Neural cell (in vitro differentiated cells): ENCODE measurements at regions not wholly inside any gene's neighbourhood (a gene's known extent, or its start where the extent isn't known, plus 50 kb on each side); places are given as distances from the start of the nearest gene placed in this dataset.

Experiments
- EP300 ChIP-seq: fragments of 450-650 bp; conservative IDR thresholded peaks from 2 replicates; pipeline ENCODE4 v1.6.1; 2014; ENCODE audit warnings: antibody characterized with exemption, mild to moderate bottlenecking, moderate library complexity; ENCODE audit not compliant: poor library complexity, severe bottlenecking
- EZH2 ChIP-seq: fragments of 200-600, 300-800 bp; shearing (Covaris generic), sonication (generic); IDR thresholded peaks from 2 replicates; pipeline ENCODE4 v1.6.1; 2014; ENCODE audit warnings: antibody characterized with exemption, low read length, borderline replicate concordance, mild to moderate bottlenecking; ENCODE audit not compliant: insufficient read depth, poor library complexity, severe bottlenecking
- POLR2AphosphoS5 ChIP-seq: IDR thresholded peaks from 2 replicates; pipeline ENCODE4 v1.6.1; 2012
- RAD21 ChIP-seq: fragments of 450-650 bp; conservative IDR thresholded peaks from 2 replicates; pipeline ENCODE4 v1.6.1; 2014; ENCODE audit warnings: antibody characterized with exemption, mild to moderate bottlenecking, moderate library complexity
- SMC3 ChIP-seq: fragments of 450-650 bp; conservative IDR thresholded peaks from 2 replicates; pipeline ENCODE4 v1.6.1; 2014; ENCODE audit warnings: antibody characterized with exemption, mild to moderate bottlenecking, moderate library complexity; ENCODE audit not compliant: poor library complexity
- TAF1 ChIP-seq: IDR thresholded peaks from 2 replicates; pipeline ENCODE4 v1.6.1; 2012; ENCODE audit warnings: low read depth
- TF ChIP-seq, protein P1 (sequence below): fragments of 450-650 bp; IDR thresholded peaks from 2 replicates; pipeline ENCODE4 v1.5.1; 2014; ENCODE audit warnings: antibody characterized with exemption, mild to moderate bottlenecking, moderate library complexity; ENCODE audit not compliant: poor library complexity, severe bottlenecking
- TF ChIP-seq, protein P2 (sequence below): IDR thresholded peaks from 2 replicates; pipeline ENCODE4 v1.6.1; 2012; ENCODE audit warnings: borderline replicate concordance

DNA sequence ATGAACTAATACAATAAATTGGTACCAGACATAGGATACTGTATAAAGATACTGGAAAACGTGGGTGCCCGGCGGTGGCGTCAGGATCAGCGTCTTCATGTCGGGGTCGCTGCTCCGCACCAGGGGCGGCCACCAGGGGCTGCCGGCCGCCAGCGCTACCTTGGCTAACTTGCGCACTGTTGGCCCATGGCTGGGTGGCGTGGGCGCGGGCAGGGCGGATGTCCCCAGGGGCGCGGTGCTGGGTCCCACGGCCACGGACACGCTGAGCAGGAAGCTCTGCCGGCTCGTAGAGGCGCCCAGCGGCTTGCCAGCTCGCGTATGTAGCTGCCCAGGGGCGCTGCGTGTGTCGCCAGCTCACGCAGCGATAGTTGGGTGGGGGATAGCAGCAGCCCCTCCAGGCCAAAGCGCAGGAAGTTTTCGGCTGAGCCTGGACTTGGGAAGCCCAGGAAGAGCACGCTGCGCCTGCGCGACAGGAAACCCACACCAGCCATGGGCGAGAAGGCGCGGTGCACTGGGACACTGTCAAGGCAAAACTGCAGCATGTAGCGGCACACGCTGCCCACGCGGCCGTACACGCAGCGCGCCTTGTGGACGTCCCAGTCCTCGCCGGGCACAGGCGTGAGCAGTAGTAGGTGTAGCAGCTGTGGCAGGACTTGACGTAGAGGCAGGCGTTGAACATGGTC, 299.9 kb downstream of the CCDC74A start:
- TF ChIP-seq EZH2 (no peak), TAF1 (no peak), POLR2AphosphoS5 (no peak), EP300 (no peak), RAD21 (no peak), SMC3 (no peak)
- TF ChIP-seq, protein P1, sequence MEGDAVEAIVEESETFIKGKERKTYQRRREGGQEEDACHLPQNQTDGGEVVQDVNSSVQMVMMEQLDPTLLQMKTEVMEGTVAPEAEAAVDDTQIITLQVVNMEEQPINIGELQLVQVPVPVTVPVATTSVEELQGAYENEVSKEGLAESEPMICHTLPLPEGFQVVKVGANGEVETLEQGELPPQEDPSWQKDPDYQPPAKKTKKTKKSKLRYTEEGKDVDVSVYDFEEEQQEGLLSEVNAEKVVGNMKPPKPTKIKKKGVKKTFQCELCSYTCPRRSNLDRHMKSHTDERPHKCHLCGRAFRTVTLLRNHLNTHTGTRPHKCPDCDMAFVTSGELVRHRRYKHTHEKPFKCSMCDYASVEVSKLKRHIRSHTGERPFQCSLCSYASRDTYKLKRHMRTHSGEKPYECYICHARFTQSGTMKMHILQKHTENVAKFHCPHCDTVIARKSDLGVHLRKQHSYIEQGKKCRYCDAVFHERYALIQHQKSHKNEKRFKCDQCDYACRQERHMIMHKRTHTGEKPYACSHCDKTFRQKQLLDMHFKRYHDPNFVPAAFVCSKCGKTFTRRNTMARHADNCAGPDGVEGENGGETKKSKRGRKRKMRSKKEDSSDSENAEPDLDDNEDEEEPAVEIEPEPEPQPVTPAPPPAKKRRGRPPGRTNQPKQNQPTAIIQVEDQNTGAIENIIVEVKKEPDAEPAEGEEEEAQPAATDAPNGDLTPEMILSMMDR, result no peak
- TF ChIP-seq, protein P2, sequence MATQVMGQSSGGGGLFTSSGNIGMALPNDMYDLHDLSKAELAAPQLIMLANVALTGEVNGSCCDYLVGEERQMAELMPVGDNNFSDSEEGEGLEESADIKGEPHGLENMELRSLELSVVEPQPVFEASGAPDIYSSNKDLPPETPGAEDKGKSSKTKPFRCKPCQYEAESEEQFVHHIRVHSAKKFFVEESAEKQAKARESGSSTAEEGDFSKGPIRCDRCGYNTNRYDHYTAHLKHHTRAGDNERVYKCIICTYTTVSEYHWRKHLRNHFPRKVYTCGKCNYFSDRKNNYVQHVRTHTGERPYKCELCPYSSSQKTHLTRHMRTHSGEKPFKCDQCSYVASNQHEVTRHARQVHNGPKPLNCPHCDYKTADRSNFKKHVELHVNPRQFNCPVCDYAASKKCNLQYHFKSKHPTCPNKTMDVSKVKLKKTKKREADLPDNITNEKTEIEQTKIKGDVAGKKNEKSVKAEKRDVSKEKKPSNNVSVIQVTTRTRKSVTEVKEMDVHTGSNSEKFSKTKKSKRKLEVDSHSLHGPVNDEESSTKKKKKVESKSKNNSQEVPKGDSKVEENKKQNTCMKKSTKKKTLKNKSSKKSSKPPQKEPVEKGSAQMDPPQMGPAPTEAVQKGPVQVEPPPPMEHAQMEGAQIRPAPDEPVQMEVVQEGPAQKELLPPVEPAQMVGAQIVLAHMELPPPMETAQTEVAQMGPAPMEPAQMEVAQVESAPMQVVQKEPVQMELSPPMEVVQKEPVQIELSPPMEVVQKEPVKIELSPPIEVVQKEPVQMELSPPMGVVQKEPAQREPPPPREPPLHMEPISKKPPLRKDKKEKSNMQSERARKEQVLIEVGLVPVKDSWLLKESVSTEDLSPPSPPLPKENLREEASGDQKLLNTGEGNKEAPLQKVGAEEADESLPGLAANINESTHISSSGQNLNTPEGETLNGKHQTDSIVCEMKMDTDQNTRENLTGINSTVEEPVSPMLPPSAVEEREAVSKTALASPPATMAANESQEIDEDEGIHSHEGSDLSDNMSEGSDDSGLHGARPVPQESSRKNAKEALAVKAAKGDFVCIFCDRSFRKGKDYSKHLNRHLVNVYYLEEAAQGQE, result no peak
